SK-N-SH treated with all-trans-retinoic acid at 6 μM for 48 hours (cell line): ENCODE measurements at regions not wholly inside any gene's neighbourhood (a gene's known extent, or its start where the extent isn't known, plus 50 kb on each side); places are given as distances from the start of the nearest gene placed in this dataset.

Experiments used
- ATAC-seq: fragments of 200-7000 bp; cut with Tn5 transposase; 3 replicates; pipeline ENCODE4 v1.9.1; 2020; ENCODE audit warnings: mild to moderate bottlenecking, moderate library complexity
- ARNTL ChIP-seq: fragments of 450-650 bp; formaldehyde crosslinking; IDR thresholded peaks from 2 replicates; pipeline ENCODE4 v1.5.0; 2020; ENCODE audit warnings: low read depth, mild to moderate bottlenecking, moderate library complexity, borderline replicate concordance
- BACH2 ChIP-seq: fragments of 250-450 bp; sonication (Bioruptor Pico); IDR thresholded peaks from 2 replicates; pipeline ENCODE4 v1.9.0; 2021; ENCODE audit warnings: mild to moderate bottlenecking, borderline replicate concordance
- CREB5 ChIP-seq: fragments of 250-450 bp; sonication (Bioruptor Pico); IDR thresholded peaks from 2 replicates; pipeline ENCODE4 v1.5.1; 2020; ENCODE audit warnings: low read depth, mild to moderate bottlenecking, moderate library complexity
- CSDC2 ChIP-seq: fragments of 250-450 bp; sonication (Bioruptor Pico); IDR thresholded peaks from 2 replicates; pipeline ENCODE4 v1.5.0; 2020; ENCODE audit warnings: mild to moderate bottlenecking, moderate library complexity
- CSRNP3 ChIP-seq: fragments of 250-450 bp; sonication (Bioruptor Pico); IDR thresholded peaks from 2 replicates; pipeline ENCODE4 v1.5.1; 2021; ENCODE audit warnings: mild to moderate bottlenecking, moderate library complexity
- ESRRG ChIP-seq: fragments of 250-450 bp; sonication (Bioruptor Pico); IDR thresholded peaks from 2 replicates; pipeline ENCODE4 v1.6.1; 2021; ENCODE audit warnings: mild to moderate bottlenecking
- GLIS3 ChIP-seq: fragments of 250-450 bp; sonication (Bioruptor Pico); IDR thresholded peaks from 2 replicates; pipeline ENCODE4 v1.5.0; 2020; ENCODE audit warnings: mild to moderate bottlenecking, moderate library complexity
- ISL1 ChIP-seq: fragments of 250-450 bp; sonication (Bioruptor Pico); IDR thresholded peaks from 2 replicates; pipeline ENCODE4 v2.1.2; 2022; ENCODE audit warnings: mild to moderate bottlenecking, moderate library complexity
- OSR1 ChIP-seq: fragments of 250-450 bp; sonication (Bioruptor Pico); IDR thresholded peaks from 2 replicates; pipeline ENCODE4 v1.8.0; 2022; ENCODE audit warnings: moderate library complexity, mild to moderate bottlenecking, inconsistent platforms
- PATZ1 ChIP-seq: fragments of 250-450 bp; sonication (Bioruptor Pico); IDR thresholded peaks from 2 replicates; pipeline ENCODE4 v1.8.0; 2020; ENCODE audit warnings: mild to moderate bottlenecking, moderate library complexity, borderline replicate concordance
- POU6F1 ChIP-seq: fragments of 250-450 bp; sonication (Bioruptor Pico); IDR thresholded peaks from 2 replicates; pipeline ENCODE4 v1.8.0; 2021; ENCODE audit warnings: low read depth, mild to moderate bottlenecking, moderate library complexity, borderline replicate concordance
- PPARA ChIP-seq: fragments of 250-450 bp; sonication (Bioruptor Pico); IDR thresholded peaks from 2 replicates; pipeline ENCODE4 v1.5.0; 2020; ENCODE audit warnings: mild to moderate bottlenecking, borderline replicate concordance
- RARB ChIP-seq: fragments of 250-450 bp; sonication (Bioruptor Pico); IDR thresholded peaks from 2 replicates; pipeline ENCODE4 v1.8.0; 2021; ENCODE audit warnings: mild to moderate bottlenecking, moderate library complexity
- SNAI2 ChIP-seq: fragments of 250-450 bp; sonication (Bioruptor Pico); IDR thresholded peaks from 2 replicates; pipeline ENCODE4 v1.5.0; 2020; ENCODE audit warnings: mild to moderate bottlenecking, moderate library complexity
- TOX ChIP-seq: fragments of 250-450 bp; sonication (Bioruptor Pico); IDR thresholded peaks from 2 replicates; pipeline ENCODE4 v1.8.0; 2021; ENCODE audit warnings: mild to moderate bottlenecking, moderate library complexity, borderline replicate concordance
- TSHZ2 ChIP-seq: fragments of 250-450 bp; sonication (Bioruptor Pico); IDR thresholded peaks from 2 replicates; pipeline ENCODE4 v1.5.0; 2020; ENCODE audit warnings: mild to moderate bottlenecking, moderate library complexity
- ZC3H10 ChIP-seq: fragments of 250-450 bp; sonication (Bioruptor Pico); IDR thresholded peaks from 2 replicates; pipeline ENCODE4 v1.5.1; 2021; ENCODE audit warnings: mild to moderate bottlenecking, moderate library complexity
- ZFP3 ChIP-seq: fragments of 250-450 bp; sonication (Bioruptor Pico); IDR thresholded peaks from 2 replicates; pipeline ENCODE4 v1.5.0; 2020; ENCODE audit warnings: mild to moderate bottlenecking, moderate library complexity
- ZFP30 ChIP-seq: fragments of 450-650 bp; formaldehyde crosslinking; IDR thresholded peaks from 2 replicates; pipeline ENCODE4 v1.5.0; 2022; ENCODE audit warnings: mild to moderate bottlenecking, moderate library complexity
- ZNF565 ChIP-seq: fragments of 450-650 bp; formaldehyde crosslinking; conservative IDR thresholded peaks from 2 replicates; pipeline ENCODE4 v1.5.0; 2020; ENCODE audit warnings: low read depth, mild to moderate bottlenecking, moderate library complexity
- ZNF8 ChIP-seq: fragments of 450-650 bp; formaldehyde crosslinking; IDR thresholded peaks from 2 replicates; pipeline ENCODE4 v1.5.0; 2020; ENCODE audit warnings: mild to moderate bottlenecking, moderate library complexity

GRCh38 chr2:142591420-142591819 is 286.0 kb upstream of the KYNU start:
- TF ChIP-seq PPARA (no peak), ZFP30 (CRISPR knock-in tag) (no peak), GLIS3 (CRISPR knock-in tag) (no peak), ZNF8 (CRISPR knock-in tag) (no peak), PATZ1 (CRISPR knock-in tag) (no peak), TOX (CRISPR knock-in tag) (no peak), ZNF565 (no peak), ISL1 (CRISPR knock-in tag) (no peak), ARNTL (CRISPR knock-in tag) (no peak), TSHZ2 (CRISPR knock-in tag) (no peak), CREB5 (CRISPR knock-in tag) (no peak), BACH2 (CRISPR knock-in tag) (no peak), ZFP3 (no peak), SNAI2 (CRISPR knock-in tag) (no peak), ZC3H10 (no peak), OSR1 (CRISPR knock-in tag) (no peak), POU6F1 (CRISPR knock-in tag) (no peak), CSRNP3 (no peak), ESRRG (CRISPR knock-in tag) (no peak)
- no peak for ATAC-seq

- no peak for ATAC-seq
- TF ChIP-seq ISL1 (CRISPR knock-in tag), result no peak
- TF ChIP-seq CREB5 (CRISPR knock-in tag), result no peak
- no peak for TF ChIP-seq SNAI2 (CRISPR knock-in tag)
- TF ChIP-seq ZFP30 (CRISPR knock-in tag), result no peak
- no peak for TF ChIP-seq CSRNP3
- no peak for TF ChIP-seq CSDC2 (CRISPR knock-in tag)
- no peak for TF ChIP-seq GLIS3 (CRISPR knock-in tag)
- TF ChIP-seq ZC3H10, result no peak
- TF ChIP-seq ESRRG (CRISPR knock-in tag), result no peak
- no peak for TF ChIP-seq RARB (CRISPR knock-in tag)
- TF ChIP-seq PATZ1 (CRISPR knock-in tag), result no peak
- TF ChIP-seq ARNTL (CRISPR knock-in tag), result no peak
- no peak for TF ChIP-seq POU6F1 (CRISPR knock-in tag)
- TF ChIP-seq OSR1 (CRISPR knock-in tag), result no peak
- TF ChIP-seq ZFP3, result no peak
These were observed 289.2 kb upstream of the KYNU start for GRCh38 chr2:142588269-142588668.
